ENCODE measurements at regions not wholly inside any gene's neighbourhood (a gene's known extent, or its start where the extent isn't known, plus 50 kb on each side); places are given as distances from the start of the nearest gene placed in this dataset.
"Not testable (repeated sequence)": the region's sequence is repeated elsewhere in the genome, so short reads cannot be mapped to it uniquely, and the experiment has no call there.

DNA sequence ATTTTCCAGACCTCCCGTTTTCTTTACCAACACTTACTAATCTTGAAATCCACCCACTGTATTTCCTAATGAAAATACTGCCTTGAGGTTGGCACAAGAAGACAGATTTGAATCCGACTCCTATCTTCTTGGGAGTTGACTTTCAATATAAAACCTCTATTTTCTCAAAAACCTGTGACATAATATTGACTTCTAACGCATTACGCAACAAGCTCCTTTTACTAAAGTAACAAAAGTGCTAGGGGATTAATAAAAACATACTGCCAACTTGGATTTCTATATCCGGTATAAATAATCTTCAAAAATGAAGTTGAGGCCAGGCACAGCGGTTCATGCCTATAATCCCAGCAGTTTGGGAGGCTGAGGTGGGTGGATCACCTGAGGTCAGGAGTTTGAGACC, 382.0 kb downstream of the PREX1 start:
- intact Hi-C loops (cut with micrococcal nuclease; ENCODE audit: unreplicated experiment): no loop called here
- Mint-ChIP-seq H3K27ac (ENCODE audit: unreplicated experiment) (no peak overlapping the region), H3K4me3 (ENCODE audit: low read depth, unreplicated experiment) (no peak overlapping the region), H3K9me3 (ENCODE audit: low read depth, unreplicated experiment) (peaks cover 3% of the 10 kb centered on the region), H3K27me3 (ENCODE audit: unreplicated experiment) (peaks cover 49% of the 10 kb centered on the region), H3K36me3 (ENCODE audit: insufficient read depth, unreplicated experiment) (no peaks in the 10 kb centered on the region), H3K4me1 (ENCODE audit: low read depth, unreplicated experiment) (no peaks in the 10 kb centered on the region)
- TF ChIP-seq, protein P1, sequence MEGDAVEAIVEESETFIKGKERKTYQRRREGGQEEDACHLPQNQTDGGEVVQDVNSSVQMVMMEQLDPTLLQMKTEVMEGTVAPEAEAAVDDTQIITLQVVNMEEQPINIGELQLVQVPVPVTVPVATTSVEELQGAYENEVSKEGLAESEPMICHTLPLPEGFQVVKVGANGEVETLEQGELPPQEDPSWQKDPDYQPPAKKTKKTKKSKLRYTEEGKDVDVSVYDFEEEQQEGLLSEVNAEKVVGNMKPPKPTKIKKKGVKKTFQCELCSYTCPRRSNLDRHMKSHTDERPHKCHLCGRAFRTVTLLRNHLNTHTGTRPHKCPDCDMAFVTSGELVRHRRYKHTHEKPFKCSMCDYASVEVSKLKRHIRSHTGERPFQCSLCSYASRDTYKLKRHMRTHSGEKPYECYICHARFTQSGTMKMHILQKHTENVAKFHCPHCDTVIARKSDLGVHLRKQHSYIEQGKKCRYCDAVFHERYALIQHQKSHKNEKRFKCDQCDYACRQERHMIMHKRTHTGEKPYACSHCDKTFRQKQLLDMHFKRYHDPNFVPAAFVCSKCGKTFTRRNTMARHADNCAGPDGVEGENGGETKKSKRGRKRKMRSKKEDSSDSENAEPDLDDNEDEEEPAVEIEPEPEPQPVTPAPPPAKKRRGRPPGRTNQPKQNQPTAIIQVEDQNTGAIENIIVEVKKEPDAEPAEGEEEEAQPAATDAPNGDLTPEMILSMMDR (IDR thresholded peaks at IDR 0.05; ENCODE audit: unreplicated experiment): no peak
- DNase-seq: no peak
- BruUV-seq (replicated peaks): no TSS peak
- CTCF ChIA-PET: interaction anchor here (0.6 kb wide), 1 partner anchor 1306 kb away, joined by 4 read pairs; no protein-coding TSS in a partner anchor

DNA sequence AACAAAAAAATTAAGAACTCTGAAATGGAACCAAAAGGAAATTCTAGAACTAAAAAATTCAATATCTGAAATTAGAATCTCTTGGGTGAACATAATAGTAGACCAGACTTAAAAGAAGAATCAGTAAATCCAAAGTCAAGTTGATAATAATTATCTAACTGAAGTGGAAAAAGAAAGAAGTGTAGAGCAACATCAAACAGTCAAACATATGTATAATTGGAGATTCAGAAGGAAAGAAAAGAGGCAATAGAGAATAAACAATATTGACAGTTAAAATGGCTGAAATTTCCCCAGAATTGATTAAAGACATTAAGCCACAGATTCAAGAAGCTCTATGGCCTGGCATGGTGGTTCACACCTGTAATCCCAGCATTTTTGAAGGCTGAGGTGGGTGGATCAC, 383.6 kb downstream of the PREX1 start:
- intact Hi-C loops (cut with micrococcal nuclease; ENCODE audit: unreplicated experiment): no loop called here
- TF ChIP-seq, protein P1 (IDR thresholded peaks at IDR 0.05; ENCODE audit: unreplicated experiment): no peak
- no peak for DNase-seq
- Mint-ChIP-seq H3K27ac (ENCODE audit: unreplicated experiment) (no peak overlapping the region), H3K27me3 (ENCODE audit: unreplicated experiment) (peaks cover 62% of the 10 kb centered on the region), H3K4me1 (ENCODE audit: low read depth, unreplicated experiment) (no peaks in the 10 kb centered on the region), H3K36me3 (ENCODE audit: insufficient read depth, unreplicated experiment) (no peaks in the 10 kb centered on the region), H3K4me3 (ENCODE audit: low read depth, unreplicated experiment) (no peak overlapping the region), H3K9me3 (ENCODE audit: low read depth, unreplicated experiment) (peaks cover 3% of the 10 kb centered on the region)
- CTCF ChIA-PET: no interaction called here
- no TSS peak for BruUV-seq (replicated peaks)

DNA sequence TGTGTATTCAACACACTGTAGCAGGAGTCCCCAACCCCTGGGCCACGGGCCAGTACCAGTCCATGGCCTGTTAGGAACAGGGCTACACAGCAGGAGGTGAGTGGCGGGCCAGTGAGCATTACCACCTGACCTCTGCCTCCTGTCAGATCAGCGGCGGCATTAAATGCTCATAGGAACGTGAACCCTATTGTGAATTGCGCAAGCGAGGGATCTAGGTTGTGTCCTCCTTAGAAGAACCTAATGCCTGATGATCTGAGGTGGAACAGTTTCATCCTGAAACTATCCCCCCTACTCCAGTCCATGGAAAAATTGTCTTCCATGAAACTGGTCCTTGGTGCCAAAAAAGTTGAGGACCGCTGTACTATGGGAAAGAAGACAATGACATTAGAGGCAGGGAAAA, 386.9 kb downstream of the PREX1 start:
- intact Hi-C loops (cut with micrococcal nuclease; ENCODE audit: unreplicated experiment): no loop called here
- TF ChIP-seq, protein P1 (IDR thresholded peaks at IDR 0.05; ENCODE audit: unreplicated experiment): no peak
- no peak for DNase-seq
- H3K9me3 Mint-ChIP-seq (ENCODE audit: low read depth, unreplicated experiment): peaks cover 10% of the 10 kb centered on the region
- CTCF ChIA-PET: no interaction called here
- peaks cover 53% of the 10 kb centered on the region for H3K27me3 Mint-ChIP-seq (ENCODE audit: unreplicated experiment)
- no peaks in the 10 kb centered on the region for H3K36me3 Mint-ChIP-seq (ENCODE audit: insufficient read depth, unreplicated experiment)
- no TSS peak for BruUV-seq (replicated peaks)
- no peaks in the 10 kb centered on the region for H3K4me1 Mint-ChIP-seq (ENCODE audit: low read depth, unreplicated experiment)
- H3K4me3 Mint-ChIP-seq (ENCODE audit: low read depth, unreplicated experiment): no peak overlapping the region
- no peak overlapping the region for H3K27ac Mint-ChIP-seq (ENCODE audit: unreplicated experiment)

GRCh38 chr20:48440261-48440660, 387.5 kb downstream of the PREX1 start:
- H3K36me3 Mint-ChIP-seq (ENCODE audit: insufficient read depth, unreplicated experiment); BruUV-seq (replicated peaks); H3K4me1 Mint-ChIP-seq (ENCODE audit: low read depth, unreplicated experiment); H3K27ac Mint-ChIP-seq (ENCODE audit: unreplicated experiment); CTCF ChIA-PET; DNase-seq; intact Hi-C loops (cut with micrococcal nuclease; ENCODE audit: unreplicated experiment); H3K9me3 Mint-ChIP-seq (ENCODE audit: low read depth, unreplicated experiment); H3K4me3 Mint-ChIP-seq (ENCODE audit: low read depth, unreplicated experiment): not testable (repeated sequence)
- peaks cover 50% of the 10 kb centered on the region for H3K27me3 Mint-ChIP-seq (ENCODE audit: unreplicated experiment)

DNA sequence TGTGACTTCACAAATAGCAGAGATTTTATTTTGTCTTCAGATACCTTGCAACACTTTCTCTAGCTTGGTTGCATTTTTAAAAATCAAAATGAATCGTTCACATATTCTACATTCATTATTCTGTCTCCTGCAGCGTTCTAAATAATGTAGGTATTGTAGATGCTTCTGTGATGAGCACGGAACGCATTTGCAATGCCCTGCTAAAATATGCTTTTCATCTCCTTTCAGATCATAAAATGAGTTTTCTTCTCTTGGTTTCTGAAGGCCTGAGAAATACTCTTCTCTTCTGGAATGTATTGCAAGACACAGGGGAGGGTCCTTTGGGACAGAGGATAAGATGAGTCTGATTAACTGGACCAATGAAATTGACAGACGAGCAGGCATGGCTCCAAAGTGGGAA, 390.7 kb downstream of the PREX1 start:
- H3K9me3 Mint-ChIP-seq (ENCODE audit: low read depth, unreplicated experiment): peaks cover 7% of the 10 kb centered on the region
- no peak overlapping the region for H3K27ac Mint-ChIP-seq (ENCODE audit: unreplicated experiment)
- no peak overlapping the region for H3K4me3 Mint-ChIP-seq (ENCODE audit: low read depth, unreplicated experiment)
- no peak for DNase-seq
- peaks cover 38% of the 10 kb centered on the region for H3K27me3 Mint-ChIP-seq (ENCODE audit: unreplicated experiment)
- intact Hi-C loops (cut with micrococcal nuclease; ENCODE audit: unreplicated experiment): no loop called here
- TF ChIP-seq, protein P1 (IDR thresholded peaks at IDR 0.05; ENCODE audit: unreplicated experiment): no peak
- no peaks in the 10 kb centered on the region for H3K4me1 Mint-ChIP-seq (ENCODE audit: low read depth, unreplicated experiment)
- no TSS peak for BruUV-seq (replicated peaks)
- no peaks in the 10 kb centered on the region for H3K36me3 Mint-ChIP-seq (ENCODE audit: insufficient read depth, unreplicated experiment)
- CTCF ChIA-PET: interaction anchor here (0.8 kb wide), 1 partner anchor 126 kb away, joined by 3 read pairs; no protein-coding TSS in a partner anchor

- H3K27ac Mint-ChIP-seq (ENCODE audit: unreplicated experiment); H3K36me3 Mint-ChIP-seq (ENCODE audit: insufficient read depth, unreplicated experiment); BruUV-seq (replicated peaks); intact Hi-C loops (cut with micrococcal nuclease; ENCODE audit: unreplicated experiment); DNase-seq; H3K9me3 Mint-ChIP-seq (ENCODE audit: low read depth, unreplicated experiment); H3K4me1 Mint-ChIP-seq (ENCODE audit: low read depth, unreplicated experiment); H3K4me3 Mint-ChIP-seq (ENCODE audit: low read depth, unreplicated experiment): not testable (repeated sequence)
- CTCF ChIA-PET: interaction anchor here (0.8 kb wide), 1 partner anchor 127 kb away, joined by 3 read pairs; no protein-coding TSS in a partner anchor
- peaks cover 44% of the 10 kb centered on the region for H3K27me3 Mint-ChIP-seq (ENCODE audit: unreplicated experiment)
Measured at GRCh38 chr20:48436609-48437008, 391.2 kb downstream of the PREX1 start.
